ENCODE measurements at regions not wholly inside any gene's neighbourhood (a gene's known extent, or its start where the extent isn't known, plus 50 kb on each side); places are given as distances from the start of the nearest gene placed in this dataset.

- Histone ChIP-seq H3K9me3 (no peaks in the 10 kb centered on the region; the same call in 2 of the 3 replicates), H3K4me2 (no peak overlapping the region), H3K4me3 (no peak overlapping the region), H3K4me1 (no peaks in the 10 kb centered on the region), H3K27ac (no peak overlapping the region)
- CTCF ChIA-PET = interaction anchor here (1.2 kb wide), 1 partner anchor 30 kb away, joined by 3 read pairs; no protein-coding TSS in a partner anchor
- no peak for ATAC-seq
- no peak for TF ChIP-seq RAD21 (conservative IDR thresholded peaks at IDR 0.05 in 1 of 2, IDR thresholded peaks at IDR 0.05 in 1 of 2)
- no peak for DNase-seq (ENCODE audit: low read depth in 1 of 2, low spot score in 1 of 2)
- FAIRE-seq = no peak
- POLR2A ChIA-PET = no interaction called here
- 2% methylated on average over 4 of the region's 5 CpGs for WGBS (ENCODE audit: missing lambda C conversion rate)
These were observed 1674.6 kb downstream of the LRRC4C start for GRCh38 chr11:39784873-39785272.

GRCh38 chr11:39780131-39780530 is 1679.3 kb downstream of the LRRC4C start:
- no peak overlapping the region for H3K27ac ChIP-seq
- CTCF ChIA-PET = no interaction called here
- 1% methylated on average over 3 of the region's 3 CpGs for WGBS (ENCODE audit: missing lambda C conversion rate)
- H3K4me1 ChIP-seq = no peaks in the 10 kb centered on the region
- TF ChIP-seq ZC3H11A (IDR thresholded peaks at IDR 0.05) (no peak), ZSCAN20 (CRISPR knock-in tag; IDR thresholded peaks at IDR 0.05) (no peak), ELK1 (IDR thresholded peaks at IDR 0.05; ENCODE audit: low read depth, low read length) (no peak)
- FAIRE-seq = no peak
- POLR2A ChIA-PET = no interaction called here
- no peaks in the 10 kb centered on the region for H3K9me3 ChIP-seq
- no peak for DNase-seq (ENCODE audit: low read depth in 1 of 2, low spot score in 1 of 2)
- no peak overlapping the region for H3K4me3 ChIP-seq
- H3K4me2 ChIP-seq = no peak overlapping the region
- ATAC-seq = no peak

GRCh38 chr11:39777035-39777434 is 1682.4 kb downstream of the LRRC4C start:
- Histone ChIP-seq H3K9me3 (no peaks in the 10 kb centered on the region), H3K27ac (no peak overlapping the region), H3K4me2 (no peak overlapping the region), H3K4me1 (no peaks in the 10 kb centered on the region), H3K4me3 (no peak overlapping the region)
- ATAC-seq = no peak
- ChIA-PET CTCF (no interaction called here), POLR2A (no interaction called here)
- no peak for TF ChIP-seq MYC (IDR thresholded peaks at IDR 0.05; ENCODE audit: borderline replicate concordance, low read length)
- no peak for TF ChIP-seq BCL3 (IDR thresholded peaks at IDR 0.05)
- TF ChIP-seq CBX8 (IDR thresholded peaks at IDR 0.05) = no peak
- TF ChIP-seq PHF8 (IDR thresholded peaks at IDR 0.05; ENCODE audit: borderline replicate concordance, low read depth) = no peak
- TF ChIP-seq HEYL (CRISPR knock-in tag; IDR thresholded peaks at IDR 0.05) = no peak
- no peak for TF ChIP-seq POLR2AphosphoS2 (conservative IDR thresholded peaks at IDR 0.05; ENCODE audit: low read length)
- TF ChIP-seq NR3C1 (IDR thresholded peaks at IDR 0.05) = no peak
- TF ChIP-seq PBX3 (IDR thresholded peaks at IDR 0.05) = no peak
- no peak for TF ChIP-seq TFCP2L1 (CRISPR knock-in tag; IDR thresholded peaks at IDR 0.05)
- no peak for TF ChIP-seq NPAS2 (CRISPR knock-in tag; IDR thresholded peaks at IDR 0.05; ENCODE audit: borderline replicate concordance)
- no peak for TF ChIP-seq SREBF2 (IDR thresholded peaks at IDR 0.05)
- TF ChIP-seq EP300 (IDR thresholded peaks at IDR 0.05) = no peak
- TF ChIP-seq RARB (CRISPR knock-in tag; IDR thresholded peaks at IDR 0.05) = no peak
- 5% methylated on average over 2 of the region's 3 CpGs for WGBS (ENCODE audit: missing lambda C conversion rate)
- FAIRE-seq = no peak
- no peak for DNase-seq (ENCODE audit: low read depth in 1 of 2, low spot score in 1 of 2)

GRCh38 chr11:39772525-39773137 is 1686.8 kb downstream of the LRRC4C start:
- ChIA-PET CTCF (no interaction called here), POLR2A (no interaction called here)
- no peak overlapping the region for H3K4me3 ChIP-seq
- no peak for FAIRE-seq
- H3K9me3 ChIP-seq = no peaks in the 10 kb centered on the region
- DNase-seq (ENCODE audit: low read depth in 1 of 2, low spot score in 1 of 2) = no peak
- no peaks in the 10 kb centered on the region for H3K4me1 ChIP-seq
- ATAC-seq = no peak
- WGBS (ENCODE audit: missing lambda C conversion rate) = 0% methylated on average over 1 of the region's 1 CpG
- no peak overlapping the region for H3K27ac ChIP-seq
- H3K4me2 ChIP-seq = no peak overlapping the region
- TF ChIP-seq SREBF2 (IDR thresholded peaks at IDR 0.05) (no peak), FOSB (CRISPR knock-in tag; IDR thresholded peaks at IDR 0.05) (no peak), TFCP2L1 (CRISPR knock-in tag; IDR thresholded peaks at IDR 0.05) (no peak), GATA3 (IDR thresholded peaks at IDR 0.05; ENCODE audit: borderline replicate concordance) (no peak), JUNB (IDR thresholded peaks at IDR 0.05) (no peak), MAZ (IDR thresholded peaks at IDR 0.05; ENCODE audit: borderline replicate concordance, low read depth, low read length) (no peak), PHF8 (IDR thresholded peaks at IDR 0.05; ENCODE audit: borderline replicate concordance, low read depth) (no peak), HES2 (IDR thresholded peaks at IDR 0.05) (no peak), E2F6 (IDR thresholded peaks at IDR 0.05; ENCODE audit: borderline replicate concordance, low read depth) (no peak), EHMT2 (IDR thresholded peaks at IDR 0.05; ENCODE audit: low read depth) (no peak), ELK1 (IDR thresholded peaks at IDR 0.05; ENCODE audit: low read depth, low read length) (no peak), FOXS1 (CRISPR knock-in tag; IDR thresholded peaks at IDR 0.05) (no peak), POLR2A (IDR thresholded peaks at IDR 0.05; ENCODE audit: low read length) (no peak), KDM1A (IDR thresholded peaks at IDR 0.05; ENCODE audit: low read depth) (no peak), TP53 (CRISPR knock-in tag; IDR thresholded peaks at IDR 0.05) (no peak)

All from A549 (cell line).